ENCODE measurements at regions not wholly inside any gene's neighbourhood (a gene's known extent, or its start where the extent isn't known, plus 50 kb on each side); places are given as distances from the start of the nearest gene placed in this dataset.

DNA sequence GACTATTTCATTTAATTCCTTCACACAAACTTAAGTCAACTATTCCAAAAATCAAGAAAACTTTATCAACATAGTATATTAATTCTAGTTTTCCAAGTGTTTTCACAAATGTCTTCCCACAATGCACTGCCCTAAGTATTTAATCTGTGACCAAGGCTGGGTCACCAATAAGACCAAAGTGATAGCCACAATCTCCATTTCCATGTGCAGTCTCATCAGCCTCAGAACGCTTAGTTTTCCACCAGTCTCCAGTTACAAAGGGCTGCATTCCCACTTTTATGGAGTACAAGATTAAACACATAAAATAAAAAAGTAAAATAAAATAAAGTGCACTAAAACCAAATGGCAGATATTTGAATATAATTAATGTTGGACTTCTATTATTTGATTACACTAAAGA lies 371.6 kb upstream of the CCNH start (continued):
- TF ChIP-seq, protein P1, sequence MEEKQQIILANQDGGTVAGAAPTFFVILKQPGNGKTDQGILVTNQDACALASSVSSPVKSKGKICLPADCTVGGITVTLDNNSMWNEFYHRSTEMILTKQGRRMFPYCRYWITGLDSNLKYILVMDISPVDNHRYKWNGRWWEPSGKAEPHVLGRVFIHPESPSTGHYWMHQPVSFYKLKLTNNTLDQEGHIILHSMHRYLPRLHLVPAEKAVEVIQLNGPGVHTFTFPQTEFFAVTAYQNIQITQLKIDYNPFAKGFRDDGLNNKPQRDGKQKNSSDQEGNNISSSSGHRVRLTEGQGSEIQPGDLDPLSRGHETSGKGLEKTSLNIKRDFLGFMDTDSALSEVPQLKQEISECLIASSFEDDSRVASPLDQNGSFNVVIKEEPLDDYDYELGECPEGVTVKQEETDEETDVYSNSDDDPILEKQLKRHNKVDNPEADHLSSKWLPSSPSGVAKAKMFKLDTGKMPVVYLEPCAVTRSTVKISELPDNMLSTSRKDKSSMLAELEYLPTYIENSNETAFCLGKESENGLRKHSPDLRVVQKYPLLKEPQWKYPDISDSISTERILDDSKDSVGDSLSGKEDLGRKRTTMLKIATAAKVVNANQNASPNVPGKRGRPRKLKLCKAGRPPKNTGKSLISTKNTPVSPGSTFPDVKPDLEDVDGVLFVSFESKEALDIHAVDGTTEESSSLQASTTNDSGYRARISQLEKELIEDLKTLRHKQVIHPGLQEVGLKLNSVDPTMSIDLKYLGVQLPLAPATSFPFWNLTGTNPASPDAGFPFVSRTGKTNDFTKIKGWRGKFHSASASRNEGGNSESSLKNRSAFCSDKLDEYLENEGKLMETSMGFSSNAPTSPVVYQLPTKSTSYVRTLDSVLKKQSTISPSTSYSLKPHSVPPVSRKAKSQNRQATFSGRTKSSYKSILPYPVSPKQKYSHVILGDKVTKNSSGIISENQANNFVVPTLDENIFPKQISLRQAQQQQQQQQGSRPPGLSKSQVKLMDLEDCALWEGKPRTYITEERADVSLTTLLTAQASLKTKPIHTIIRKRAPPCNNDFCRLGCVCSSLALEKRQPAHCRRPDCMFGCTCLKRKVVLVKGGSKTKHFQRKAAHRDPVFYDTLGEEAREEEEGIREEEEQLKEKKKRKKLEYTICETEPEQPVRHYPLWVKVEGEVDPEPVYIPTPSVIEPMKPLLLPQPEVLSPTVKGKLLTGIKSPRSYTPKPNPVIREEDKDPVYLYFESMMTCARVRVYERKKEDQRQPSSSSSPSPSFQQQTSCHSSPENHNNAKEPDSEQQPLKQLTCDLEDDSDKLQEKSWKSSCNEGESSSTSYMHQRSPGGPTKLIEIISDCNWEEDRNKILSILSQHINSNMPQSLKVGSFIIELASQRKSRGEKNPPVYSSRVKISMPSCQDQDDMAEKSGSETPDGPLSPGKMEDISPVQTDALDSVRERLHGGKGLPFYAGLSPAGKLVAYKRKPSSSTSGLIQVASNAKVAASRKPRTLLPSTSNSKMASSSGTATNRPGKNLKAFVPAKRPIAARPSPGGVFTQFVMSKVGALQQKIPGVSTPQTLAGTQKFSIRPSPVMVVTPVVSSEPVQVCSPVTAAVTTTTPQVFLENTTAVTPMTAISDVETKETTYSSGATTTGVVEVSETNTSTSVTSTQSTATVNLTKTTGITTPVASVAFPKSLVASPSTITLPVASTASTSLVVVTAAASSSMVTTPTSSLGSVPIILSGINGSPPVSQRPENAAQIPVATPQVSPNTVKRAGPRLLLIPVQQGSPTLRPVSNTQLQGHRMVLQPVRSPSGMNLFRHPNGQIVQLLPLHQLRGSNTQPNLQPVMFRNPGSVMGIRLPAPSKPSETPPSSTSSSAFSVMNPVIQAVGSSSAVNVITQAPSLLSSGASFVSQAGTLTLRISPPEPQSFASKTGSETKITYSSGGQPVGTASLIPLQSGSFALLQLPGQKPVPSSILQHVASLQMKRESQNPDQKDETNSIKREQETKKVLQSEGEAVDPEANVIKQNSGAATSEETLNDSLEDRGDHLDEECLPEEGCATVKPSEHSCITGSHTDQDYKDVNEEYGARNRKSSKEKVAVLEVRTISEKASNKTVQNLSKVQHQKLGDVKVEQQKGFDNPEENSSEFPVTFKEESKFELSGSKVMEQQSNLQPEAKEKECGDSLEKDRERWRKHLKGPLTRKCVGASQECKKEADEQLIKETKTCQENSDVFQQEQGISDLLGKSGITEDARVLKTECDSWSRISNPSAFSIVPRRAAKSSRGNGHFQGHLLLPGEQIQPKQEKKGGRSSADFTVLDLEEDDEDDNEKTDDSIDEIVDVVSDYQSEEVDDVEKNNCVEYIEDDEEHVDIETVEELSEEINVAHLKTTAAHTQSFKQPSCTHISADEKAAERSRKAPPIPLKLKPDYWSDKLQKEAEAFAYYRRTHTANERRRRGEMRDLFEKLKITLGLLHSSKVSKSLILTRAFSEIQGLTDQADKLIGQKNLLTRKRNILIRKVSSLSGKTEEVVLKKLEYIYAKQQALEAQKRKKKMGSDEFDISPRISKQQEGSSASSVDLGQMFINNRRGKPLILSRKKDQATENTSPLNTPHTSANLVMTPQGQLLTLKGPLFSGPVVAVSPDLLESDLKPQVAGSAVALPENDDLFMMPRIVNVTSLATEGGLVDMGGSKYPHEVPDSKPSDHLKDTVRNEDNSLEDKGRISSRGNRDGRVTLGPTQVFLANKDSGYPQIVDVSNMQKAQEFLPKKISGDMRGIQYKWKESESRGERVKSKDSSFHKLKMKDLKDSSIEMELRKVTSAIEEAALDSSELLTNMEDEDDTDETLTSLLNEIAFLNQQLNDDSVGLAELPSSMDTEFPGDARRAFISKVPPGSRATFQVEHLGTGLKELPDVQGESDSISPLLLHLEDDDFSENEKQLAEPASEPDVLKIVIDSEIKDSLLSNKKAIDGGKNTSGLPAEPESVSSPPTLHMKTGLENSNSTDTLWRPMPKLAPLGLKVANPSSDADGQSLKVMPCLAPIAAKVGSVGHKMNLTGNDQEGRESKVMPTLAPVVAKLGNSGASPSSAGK (IDR thresholded peaks at IDR 0.05), result no peak
- no peak for TF ChIP-seq PYGO2 (tag; IDR thresholded peaks at IDR 0.05)
- TF ChIP-seq ZNF584 (CRISPR knock-in tag; IDR thresholded peaks at IDR 0.05; ENCODE audit: low read depth), result no peak
- no peak for TF ChIP-seq EGR1 (conservative IDR thresholded peaks at IDR 0.05)
- TF ChIP-seq TSC22D4 (tag; IDR thresholded peaks at IDR 0.05), result no peak
- TF ChIP-seq CBFB (CRISPR knock-in tag; IDR thresholded peaks at IDR 0.05), result no peak
- TF ChIP-seq MEF2A (IDR thresholded peaks at IDR 0.05; ENCODE audit: control insufficient read depth, low read depth, low read length), result no peak

Measured in K562 (cell line).